HG03460 (cell line): ENCODE measurements at regions not wholly inside any gene's neighbourhood (a gene's known extent, or its start where the extent isn't known, plus 50 kb on each side); places are given as distances from the start of the nearest gene placed in this dataset.
"Not testable (repeated sequence)": the region's sequence is repeated elsewhere in the genome, so short reads cannot be mapped to it uniquely, and the experiment has no call there.

Experiments
- ATAC-seq: cut with Tn5 transposase; IDR thresholded peaks from one replicate; pipeline ENCODE4 v1.9.1; 2021; ENCODE audit not compliant: unreplicated experiment

DNA sequence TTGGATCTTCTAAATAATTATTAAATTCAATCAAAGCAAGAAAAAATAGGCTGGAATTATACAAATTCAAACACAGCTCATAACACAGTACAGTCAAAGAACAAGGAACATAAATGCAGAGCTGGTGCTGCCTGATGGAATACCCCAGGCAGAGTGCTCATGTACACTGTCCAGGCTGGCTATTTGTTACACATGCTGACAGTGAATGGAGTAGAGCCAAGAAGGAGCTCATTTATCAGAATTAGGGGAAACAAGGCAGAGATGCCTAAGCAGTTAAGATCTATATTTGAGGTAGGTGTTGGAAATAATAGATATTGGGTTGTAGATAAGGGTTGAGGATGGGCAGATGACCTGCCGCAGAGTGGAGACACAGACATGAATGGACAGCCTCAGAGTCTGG lies 788.2 kb upstream of the ARPP21 start:
- no peak for ATAC-seq

DNA sequence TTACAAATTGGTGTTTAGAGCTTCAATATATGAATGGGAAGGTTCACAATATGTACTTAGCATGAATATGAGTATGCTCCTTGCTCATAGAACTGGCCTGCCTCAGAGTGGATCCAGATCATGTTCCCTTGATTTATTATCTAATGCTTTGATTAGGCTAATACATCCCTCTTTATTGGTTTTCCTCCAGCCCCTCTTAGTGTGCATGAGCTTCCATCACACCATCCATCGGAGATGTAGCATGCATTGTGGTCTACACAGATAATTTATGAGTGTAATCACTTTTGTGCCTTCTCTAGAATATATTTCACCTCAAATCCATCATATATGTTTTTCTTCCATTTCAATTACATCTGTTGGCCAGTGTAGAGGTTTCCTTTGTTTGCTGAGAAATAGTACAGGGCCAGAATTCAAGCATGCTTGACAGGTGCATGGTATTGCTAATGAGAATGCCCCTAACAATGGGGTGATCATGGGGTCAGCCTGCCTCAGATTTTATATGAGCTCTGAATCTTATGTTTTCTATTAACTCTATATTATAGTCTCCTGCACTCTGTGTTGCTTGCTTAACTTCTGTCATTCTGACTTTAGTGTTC lies 786.4 kb upstream of the ARPP21 start:
- ATAC-seq, result no peak

DNA sequence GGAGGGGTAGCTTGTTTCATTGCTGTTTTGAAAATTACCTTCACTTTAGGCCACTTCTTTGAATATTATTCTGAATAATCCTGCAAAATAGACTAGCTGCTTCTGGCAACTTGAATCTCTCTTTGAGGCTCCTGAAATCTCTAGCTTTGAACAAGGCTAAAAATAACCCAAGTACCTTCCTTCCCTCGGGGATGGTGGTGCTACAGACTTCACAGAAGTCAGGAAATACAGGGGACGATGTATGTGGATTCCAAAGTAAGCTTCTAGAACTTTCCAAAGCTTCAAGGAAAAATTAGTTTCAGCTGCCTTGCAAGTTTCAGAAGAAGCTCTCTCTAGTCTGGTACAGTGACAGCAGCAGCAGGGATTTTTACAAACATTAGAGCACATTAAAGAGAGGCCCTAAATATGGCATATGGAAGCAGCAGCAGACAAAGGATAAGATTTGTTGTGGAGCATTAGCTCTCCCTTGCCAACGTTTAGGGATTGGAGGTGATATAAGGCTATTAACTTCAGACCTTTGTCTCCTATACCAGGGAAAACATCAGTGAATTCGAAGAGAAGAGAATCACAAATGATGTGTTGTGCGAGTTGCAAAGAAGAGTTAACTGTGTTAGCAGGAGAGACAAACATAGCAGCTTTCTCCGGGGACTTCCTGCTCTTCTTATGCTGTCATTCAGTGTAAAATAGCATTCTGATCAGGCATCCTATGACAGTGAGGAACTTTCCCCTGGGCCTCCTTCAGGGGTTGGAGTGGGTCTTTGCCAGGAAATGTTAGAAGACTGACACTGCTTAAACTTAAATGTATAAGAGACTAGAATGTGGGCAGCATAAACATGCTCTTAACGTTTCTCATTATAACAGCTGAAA lies 783.0 kb upstream of the ARPP21 start:
- no peak for ATAC-seq

DNA sequence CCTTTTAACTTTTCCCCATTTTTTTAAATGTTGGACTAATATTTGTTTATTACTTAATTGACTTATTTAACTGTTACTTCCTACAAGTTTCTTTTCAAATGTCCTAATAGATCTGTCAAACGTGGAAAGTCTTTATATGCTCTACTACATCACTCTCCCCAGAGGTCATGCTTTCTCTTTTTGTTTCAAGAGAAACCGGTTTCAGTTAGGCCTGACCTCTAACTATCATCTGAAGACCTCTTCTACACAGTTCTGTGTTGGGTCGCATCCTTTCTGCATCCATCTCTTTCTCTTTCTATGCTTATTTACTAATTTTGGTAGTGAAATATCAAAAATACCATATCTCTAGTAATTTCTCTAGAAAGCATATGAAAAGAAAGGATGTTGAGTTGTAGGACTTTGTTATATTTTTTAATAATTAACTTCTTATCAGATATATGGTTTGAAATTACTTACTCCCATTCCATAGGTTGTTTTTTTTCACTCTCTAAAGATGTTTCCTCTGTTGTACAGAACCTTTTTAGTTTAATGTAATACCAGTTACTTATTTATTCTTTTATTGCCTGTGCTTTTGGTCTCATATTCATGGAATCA lies 781.2 kb upstream of the ARPP21 start:
- ATAC-seq, result no peak

DNA sequence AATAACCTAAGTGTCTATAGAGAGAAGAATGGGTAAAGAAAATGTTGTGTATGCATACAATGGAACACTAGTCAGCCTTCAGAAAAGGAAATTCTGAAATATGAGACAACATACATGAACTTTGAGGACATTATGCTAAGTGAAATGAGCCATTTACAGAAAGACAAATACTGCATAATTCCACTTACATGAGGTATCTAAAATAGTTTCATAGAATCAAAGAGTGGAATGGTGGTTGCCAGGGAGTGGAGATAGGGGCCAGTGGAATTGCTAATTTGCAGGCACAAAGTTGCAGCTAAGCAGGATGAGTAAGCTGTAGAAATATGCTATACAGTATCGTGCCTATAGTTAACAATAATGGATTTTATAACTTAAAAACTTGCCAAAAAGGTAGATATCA lies 779.6 kb upstream of the ARPP21 start:
- no peak for ATAC-seq

DNA sequence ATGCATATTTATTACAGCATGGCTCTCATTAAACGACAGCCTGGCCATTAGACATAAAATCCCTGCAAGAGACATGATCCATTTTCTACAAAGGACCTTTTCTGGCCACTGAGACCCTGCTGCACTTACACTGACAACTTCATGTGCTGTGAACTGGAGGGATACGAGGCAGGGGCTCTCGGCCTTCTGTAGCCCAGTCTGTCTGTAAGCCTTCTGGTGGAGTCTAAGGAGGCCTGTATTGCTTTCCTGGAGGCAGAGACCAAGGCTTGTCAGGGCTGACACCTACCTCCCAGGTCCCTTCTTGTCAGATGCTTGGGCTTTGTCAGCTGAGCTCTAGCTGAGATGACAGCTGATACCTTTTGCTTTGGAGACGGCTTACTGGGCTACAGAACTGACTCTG lies 776.9 kb upstream of the ARPP21 start:
- ATAC-seq, result no peak

DNA sequence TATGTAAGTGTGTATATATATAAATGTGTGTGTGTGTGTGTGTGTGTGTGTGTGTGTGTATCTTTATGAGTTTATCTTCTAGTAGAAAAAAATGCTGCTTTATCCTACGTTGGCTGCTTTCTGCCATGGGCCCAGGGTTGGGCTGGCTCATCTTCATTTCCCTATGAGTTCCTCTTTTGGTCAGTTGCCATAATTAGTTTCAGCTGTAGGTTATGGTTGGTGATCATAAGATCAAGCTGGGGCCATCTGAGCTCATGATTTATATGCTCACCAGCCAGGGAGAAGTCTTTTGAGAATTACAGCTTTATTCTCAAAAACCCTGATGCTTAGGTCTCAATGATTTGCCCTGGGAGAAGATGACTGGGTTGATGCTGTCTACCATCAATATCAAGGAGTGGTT lies 775.8 kb upstream of the ARPP21 start:
- no peak for ATAC-seq

DNA sequence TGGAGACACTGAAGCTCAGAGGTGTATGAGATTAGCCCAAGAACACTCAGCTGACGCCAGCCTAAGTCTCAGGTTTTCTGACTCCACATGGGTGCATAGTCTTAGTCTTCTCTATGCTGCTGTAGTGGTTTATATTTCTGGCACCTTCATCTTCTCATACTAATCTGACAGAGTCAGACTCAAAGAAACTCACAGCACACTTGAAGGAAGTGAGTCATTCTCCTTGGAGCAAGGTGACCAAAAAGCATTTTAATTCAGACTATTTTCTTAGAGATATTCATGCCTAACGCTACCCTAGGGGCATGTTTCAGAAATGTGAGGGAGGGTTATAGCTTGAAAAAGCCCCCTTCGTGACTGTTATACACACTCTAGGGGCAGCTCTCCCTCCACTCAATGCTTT lies 775.3 kb upstream of the ARPP21 start:
- no peak for ATAC-seq

DNA sequence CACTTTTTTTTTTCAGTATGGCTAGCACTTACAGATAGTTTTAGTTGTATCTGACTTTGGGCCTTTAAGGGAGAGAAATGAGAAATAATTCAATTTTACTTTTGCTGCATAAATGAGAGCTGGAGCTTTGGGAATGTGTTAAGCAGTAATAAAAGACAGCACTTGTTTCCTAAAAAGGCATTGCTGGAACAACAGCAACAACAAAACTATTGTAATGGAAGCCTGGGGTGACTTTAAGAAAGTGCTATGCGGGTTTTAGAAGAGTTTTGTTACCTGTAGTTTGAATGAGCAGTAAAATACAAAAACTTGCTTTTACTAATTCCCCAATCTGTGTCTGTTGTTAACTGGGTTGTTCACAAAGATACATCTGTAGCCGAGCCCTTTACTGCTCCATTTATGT lies 774.0 kb upstream of the ARPP21 start:
- ATAC-seq, result no peak

DNA sequence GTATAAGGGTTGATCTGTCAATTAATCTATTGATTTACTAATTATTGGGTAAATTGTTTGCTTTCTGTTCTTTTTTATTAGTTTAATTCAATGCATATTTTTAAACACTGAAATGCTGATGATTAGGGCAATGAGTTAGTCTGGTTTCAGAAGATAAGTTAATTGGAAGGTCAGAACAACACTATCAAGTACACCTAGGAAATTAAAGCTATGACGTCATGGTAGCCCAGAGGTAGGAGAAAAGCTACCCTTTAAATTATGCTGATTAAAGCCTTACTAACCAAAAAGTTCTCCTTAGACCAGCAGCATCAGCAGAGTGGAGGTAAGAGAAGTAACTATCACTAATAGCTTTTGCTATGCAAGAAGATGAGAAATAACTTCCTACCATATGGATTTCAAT lies 770.4 kb upstream of the ARPP21 start:
- no peak for ATAC-seq

DNA sequence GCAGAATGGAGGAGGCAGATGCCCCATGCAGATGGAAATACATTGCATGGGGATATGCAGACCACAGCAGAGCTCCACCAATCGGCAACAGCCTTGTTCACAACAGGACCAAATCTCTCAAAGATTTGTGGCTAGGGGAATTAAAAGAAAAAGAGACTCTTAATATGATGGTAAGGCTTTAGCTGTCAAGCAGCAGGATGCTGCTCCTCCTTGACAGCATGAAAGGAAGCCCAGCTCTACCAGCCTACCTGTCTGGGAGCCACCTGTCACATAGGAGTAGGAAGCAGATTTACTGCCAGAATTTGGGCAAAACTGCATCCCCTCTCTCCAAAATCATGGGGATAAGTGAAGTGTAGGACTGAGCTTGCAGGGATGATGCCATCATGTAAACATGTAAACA lies 769.6 kb upstream of the ARPP21 start:
- no peak for ATAC-seq

DNA sequence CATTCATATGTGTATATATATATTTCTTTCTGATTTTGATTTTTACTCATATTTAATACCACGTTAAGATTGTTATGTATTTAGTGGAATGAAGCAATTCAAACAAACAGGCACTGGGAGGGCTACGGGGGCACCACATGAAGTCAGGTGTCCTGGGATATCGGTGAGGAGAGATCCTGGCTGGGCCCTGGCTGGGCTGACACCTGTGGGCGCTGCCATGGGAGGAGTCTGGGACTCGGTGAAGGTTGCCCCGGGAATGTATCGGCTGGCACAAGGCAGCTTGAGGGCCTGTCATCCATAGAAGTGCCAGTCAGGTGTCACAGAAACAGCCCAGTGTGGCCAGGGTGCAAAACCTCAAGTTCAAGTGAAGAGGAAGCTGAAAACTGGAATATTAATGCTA lies 766.9 kb upstream of the ARPP21 start:
- ATAC-seq, result no peak

DNA sequence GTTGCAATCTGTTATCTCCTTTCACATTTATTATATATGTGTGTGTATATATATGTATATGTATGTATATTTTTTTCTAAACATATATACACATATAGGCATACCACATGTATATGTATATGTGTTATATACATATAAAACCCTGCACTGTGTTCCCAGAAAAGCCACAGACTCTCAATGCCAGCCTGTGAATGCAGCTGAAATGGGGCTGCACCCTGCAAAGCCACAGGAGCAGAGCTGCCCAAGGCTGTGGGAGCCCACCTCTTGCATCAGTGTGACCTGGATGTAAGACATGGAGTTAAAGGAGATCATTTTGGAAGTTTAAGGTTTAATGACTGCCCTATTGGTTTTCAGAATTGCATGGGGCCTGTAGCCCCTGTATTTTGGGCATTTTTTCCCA lies 762.3 kb upstream of the ARPP21 start:
- no peak for ATAC-seq

DNA sequence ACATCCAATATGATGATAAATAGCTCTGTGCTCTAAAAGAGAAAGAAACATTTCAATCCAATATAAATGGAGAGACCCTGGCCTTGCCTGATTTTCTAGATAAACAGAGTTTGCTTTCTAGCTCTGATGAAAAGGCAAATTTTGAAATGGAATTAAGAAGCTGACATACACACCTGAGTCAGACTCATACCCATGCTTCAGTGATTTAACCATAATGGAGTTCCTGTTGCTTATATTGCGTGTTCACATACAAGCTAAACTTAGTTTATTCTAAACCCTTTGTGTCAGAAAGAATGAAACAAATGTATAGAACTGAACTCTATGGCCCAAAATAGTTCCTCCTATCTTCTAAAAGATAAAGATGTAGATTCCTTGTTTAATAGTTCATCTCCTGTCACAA lies 760.8 kb upstream of the ARPP21 start:
- no peak for ATAC-seq

DNA sequence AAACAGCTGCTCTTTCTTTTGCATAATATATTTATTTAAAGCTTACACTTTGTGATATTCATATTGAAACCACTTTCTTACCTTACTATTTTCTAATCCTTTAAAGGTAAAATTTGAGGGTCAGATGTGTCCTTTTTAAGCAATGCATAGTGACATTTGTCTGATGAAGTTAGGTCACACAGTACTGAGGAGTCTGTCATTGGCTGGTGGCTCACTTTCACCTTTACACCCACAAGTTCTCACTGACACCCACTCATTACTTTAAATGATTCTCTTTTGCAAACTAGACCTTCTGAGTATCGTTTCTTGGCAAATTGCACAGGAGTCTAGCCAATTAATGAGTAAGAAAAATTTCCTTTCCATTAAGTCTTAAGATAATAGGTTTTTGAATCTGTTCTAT lies 758.3 kb upstream of the ARPP21 start:
- no peak for ATAC-seq

DNA sequence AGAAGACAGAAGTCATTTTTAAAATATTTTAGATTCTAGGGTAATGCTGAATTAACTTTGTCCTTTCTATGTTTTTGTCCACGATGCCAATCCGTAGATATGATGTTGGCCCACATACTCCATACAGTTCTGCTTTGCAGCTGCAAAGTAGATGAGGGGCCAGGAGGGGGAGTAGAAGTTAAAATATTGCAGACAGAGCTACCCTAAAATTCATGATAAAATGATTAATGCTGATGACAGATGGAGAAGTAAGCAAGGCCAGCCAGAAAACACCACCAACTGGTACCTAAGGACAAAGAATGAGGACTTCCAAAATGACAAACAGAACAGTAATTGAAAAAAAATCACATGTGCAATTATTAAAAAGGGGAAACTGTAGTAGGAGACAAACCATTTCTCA lies 756.6 kb upstream of the ARPP21 start:
- no peak for ATAC-seq

DNA sequence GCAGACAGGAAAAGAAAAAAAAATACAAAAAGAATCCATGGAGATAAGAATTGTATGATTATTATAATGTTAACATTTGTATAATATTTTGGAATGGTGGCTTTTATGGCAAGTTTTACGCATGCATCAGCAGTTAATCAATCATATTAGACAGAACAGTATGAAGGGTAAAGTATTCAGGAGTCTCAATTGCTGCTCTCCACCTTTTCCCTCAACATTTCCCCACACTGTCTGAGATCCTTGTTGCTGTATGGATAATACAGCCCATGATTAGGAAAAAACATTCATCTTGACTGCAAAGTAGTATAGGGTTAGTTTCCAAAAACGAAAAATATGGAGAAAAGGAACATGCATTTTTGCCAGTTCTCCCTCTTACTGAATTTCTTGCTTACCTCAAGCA lies 755.3 kb upstream of the ARPP21 start:
- no peak for ATAC-seq

DNA sequence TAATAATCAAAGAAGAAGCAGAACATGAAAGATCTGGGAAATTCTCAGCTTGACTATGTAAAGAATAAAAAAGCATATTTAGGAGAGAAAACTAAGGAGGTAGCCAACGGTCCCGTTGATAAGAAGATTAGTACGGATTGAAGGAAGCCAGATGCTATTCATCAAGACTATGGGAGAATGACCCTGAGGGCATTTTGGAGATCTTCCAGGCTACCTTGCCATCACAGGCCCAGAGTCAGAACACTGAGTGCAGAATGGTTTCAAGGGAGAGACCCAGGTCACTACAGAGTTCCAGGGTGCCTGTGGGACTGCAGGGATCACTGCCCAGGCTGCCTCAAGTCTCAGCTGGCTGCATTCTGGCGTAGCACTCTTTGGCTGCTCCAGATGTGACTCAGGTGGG lies 752.9 kb upstream of the ARPP21 start:
- no peak for ATAC-seq

DNA sequence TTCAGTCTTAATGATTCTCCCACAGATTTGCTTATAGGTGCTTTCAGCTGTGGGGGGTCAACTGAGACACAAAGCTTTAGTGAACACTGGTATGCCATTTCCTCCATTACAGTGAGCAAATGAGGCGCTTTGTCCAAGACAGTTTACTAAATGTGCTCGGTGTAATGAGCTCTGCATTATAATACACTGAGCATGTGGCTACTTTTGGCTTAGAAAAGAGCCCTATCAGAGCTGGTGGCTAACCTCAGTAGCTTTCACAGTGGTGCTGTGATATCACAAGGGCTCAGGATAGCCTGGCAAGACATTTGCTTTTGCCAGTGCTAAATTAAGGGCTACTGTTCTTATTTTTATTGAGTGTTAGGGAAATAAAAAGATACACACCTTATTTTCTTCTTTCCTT lies 749.7 kb upstream of the ARPP21 start:
- ATAC-seq, result no peak

DNA sequence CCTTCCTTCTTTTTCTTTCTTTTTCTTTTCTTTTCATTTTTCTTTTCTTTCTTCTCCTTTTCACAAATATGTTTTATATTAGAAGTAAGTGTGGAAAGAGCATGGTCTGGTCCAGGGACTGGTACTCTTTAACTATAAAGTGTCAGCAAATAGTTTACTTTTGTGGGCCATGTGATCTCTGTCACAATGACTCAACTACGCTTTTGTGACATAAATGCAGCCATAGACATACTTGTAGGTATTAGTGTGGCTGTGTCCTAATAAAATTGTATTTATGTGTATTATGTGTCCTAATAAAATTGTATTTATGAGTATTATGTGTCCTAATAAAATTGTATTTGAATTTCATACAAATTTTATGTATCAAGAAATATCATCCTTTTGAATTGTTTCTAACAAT lies 749.1 kb upstream of the ARPP21 start:
- ATAC-seq, result no peak

DNA sequence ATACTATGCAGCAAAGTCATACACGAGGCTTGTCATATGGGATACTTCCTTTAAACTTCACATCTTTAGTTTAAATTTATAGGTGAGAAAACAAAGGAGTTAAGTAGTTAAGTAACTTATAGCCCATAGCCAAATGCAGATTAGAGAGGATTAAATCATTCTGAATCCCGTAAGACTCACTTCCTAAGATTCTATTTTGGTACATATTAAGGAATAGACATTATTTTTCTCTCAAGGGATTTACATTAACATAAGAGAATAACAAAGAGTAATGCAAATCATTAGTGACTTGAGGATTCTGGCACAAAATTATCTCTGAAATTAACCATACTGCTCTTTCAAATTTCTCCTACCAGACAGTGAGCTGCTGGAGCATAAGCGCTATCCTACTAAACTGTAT lies 747.4 kb upstream of the ARPP21 start:
- ATAC-seq, result no peak

DNA sequence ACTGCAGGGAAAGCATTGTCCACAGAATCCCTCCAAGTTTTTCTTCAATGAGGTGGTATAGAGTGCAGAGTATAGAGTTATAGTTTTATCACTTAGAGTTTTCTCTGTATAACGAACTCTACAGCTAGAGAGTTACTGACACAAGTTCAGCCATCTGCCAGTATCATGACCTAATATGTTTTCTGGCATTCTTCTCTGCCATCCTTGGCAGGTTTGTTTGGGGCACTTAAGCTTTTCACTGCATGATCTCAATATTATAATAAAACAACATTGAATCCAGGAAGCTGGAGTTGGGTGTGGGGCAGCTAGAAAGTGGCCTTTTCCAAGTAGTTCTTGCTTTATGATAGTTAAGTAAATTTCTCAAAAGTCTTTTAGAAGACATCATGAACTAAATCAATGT lies 743.5 kb upstream of the ARPP21 start:
- no peak for ATAC-seq

DNA sequence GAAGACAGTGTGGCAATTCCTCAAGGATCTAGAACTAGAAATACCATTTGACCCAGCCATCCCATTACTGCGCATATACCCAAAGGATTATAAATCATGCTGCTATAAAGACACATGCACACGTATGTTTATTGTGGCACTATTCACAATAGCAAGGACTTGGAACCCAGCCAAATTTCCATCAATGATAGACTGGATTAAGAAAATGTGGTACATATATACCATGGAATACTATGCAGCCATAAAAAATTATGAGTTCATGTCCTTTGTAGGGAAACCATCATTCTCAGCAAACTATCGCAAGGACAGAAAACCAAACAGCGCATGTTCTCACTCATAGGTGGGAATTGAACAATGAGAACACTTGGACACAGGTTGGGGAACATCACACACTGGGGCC lies 729.6 kb upstream of the ARPP21 start:
- not testable (repeated sequence) for ATAC-seq
